Common myeloid progenitor, CD34-positive (primary cell): ENCODE measurements at regions not wholly inside any gene's neighbourhood (a gene's known extent, or its start where the extent isn't known, plus 50 kb on each side); places are given as distances from the start of the nearest gene placed in this dataset.

Experiments
- CTCF ChIA-PET: fragments of 350-600 bp; sonication (Branson Sonifier 250); formaldehyde crosslinking; loops from one replicate; lab custom pipeline; 2021; ENCODE audit warnings: antibody characterized with exemption; lab: Charles Lee
- POLR2A ChIA-PET: fragments of 350-600 bp; sonication (Branson Sonifier 250); formaldehyde crosslinking; loops from one replicate; lab custom pipeline; 2021; ENCODE audit warnings: antibody characterized with exemption; lab: Charles Lee
- DNase-seq, 3 donors: peaks; one replicate each; pipeline versions ENCODE4 v3.0.0 to v3.0.0-alpha.2; 2013
- H3K27ac ChIP-seq, 2 experiments: 1 replicate in 1 of 2; 2 replicates in 1 of 2; pipeline ENCODE4 v1.7.0; 2013; ENCODE audit warnings: inconsistent platforms in 2 of 2, low read length in 2 of 2, mild to moderate bottlenecking in 2 of 2, low read depth in 1 of 2, moderate library complexity in 1 of 2; ENCODE audit not compliant: severe bottlenecking in 2 of 2, insufficient read depth in 1 of 2, poor library complexity in 1 of 2
- H3K27me3 ChIP-seq, 5 experiments: replicated peaks in 2 of 5; 1 replicate in 3 of 5; 2 replicates in 2 of 5; pipeline versions ENCODE4 v1.6.1 to v1.7.0; 2013; ENCODE audit warnings: low read length in 4 of 5, mild to moderate bottlenecking in 2 of 5, moderate library complexity in 2 of 5, inconsistent platforms in 1 of 5; ENCODE audit not compliant: insufficient read depth in 5 of 5, control insufficient read depth in 4 of 5
- H3K36me3 ChIP-seq, 4 experiments: 1 replicate in 2 of 4; 2 replicates in 2 of 4; pipeline versions ENCODE4 v1.6.1 to v1.7.0; 2013; ENCODE audit warnings: low read length in 3 of 4, control low read depth in 1 of 4, mild to moderate bottlenecking in 1 of 4; ENCODE audit not compliant: control insufficient read depth in 4 of 4, insufficient read depth in 4 of 4
- H3K4me1 ChIP-seq, 4 experiments: 1 replicate in 3 of 4; 2 replicates in 1 of 4; pipeline versions ENCODE4 v1.6.1 to v1.7.1; 2013; ENCODE audit warnings: low read length in 3 of 4, mild to moderate bottlenecking in 3 of 4, control low read depth in 1 of 4, inconsistent platforms in 1 of 4, moderate library complexity in 1 of 4; ENCODE audit not compliant: control insufficient read depth in 4 of 4, insufficient read depth in 4 of 4; ENCODE audit errors: control extremely low read depth in 1 of 4
- H3K4me3 ChIP-seq, 7 experiments: 1 replicate in 4 of 7; 2 replicates in 3 of 7; pipeline versions ENCODE4 v1.5.1 to v1.7.0; 2013; ENCODE audit warnings: mild to moderate bottlenecking in 7 of 7, low read length in 6 of 7, moderate library complexity in 6 of 7, inconsistent platforms in 2 of 7, low read depth in 2 of 7, control low read depth in 1 of 7; ENCODE audit not compliant: insufficient read depth in 4 of 7, control insufficient read depth in 1 of 7; ENCODE audit errors: extremely low read depth in 1 of 7
- H3K9me3 ChIP-seq, 5 experiments: 1 replicate in 4 of 5; 2 replicates in 1 of 5; pipeline versions ENCODE4 v1.6.1 to v1.7.1; 2013; ENCODE audit warnings: low read length in 4 of 5, mild to moderate bottlenecking in 2 of 5, inconsistent platforms in 1 of 5, low read depth in 1 of 5, moderate library complexity in 1 of 5; ENCODE audit not compliant: control insufficient read depth in 4 of 5, insufficient read depth in 2 of 5; ENCODE audit errors: control extremely low read depth in 1 of 5
- whole genome bisulfite sequencing: methylation state at CpG from one replicate; pipeline ENCODE4 v1.1.5; 2013; ENCODE audit not compliant: insufficient coverage; 5-methylcytosine and 5-hydroxymethylcytosine counted together

GRCh38 chrX:129007631-129008030 lies 515.7 kb downstream of the SMARCA1 start:
- POLR2A ChIA-PET, result no interaction called here
- no peak for DNase-seq
- CTCF ChIA-PET, result no interaction called here

DNA sequence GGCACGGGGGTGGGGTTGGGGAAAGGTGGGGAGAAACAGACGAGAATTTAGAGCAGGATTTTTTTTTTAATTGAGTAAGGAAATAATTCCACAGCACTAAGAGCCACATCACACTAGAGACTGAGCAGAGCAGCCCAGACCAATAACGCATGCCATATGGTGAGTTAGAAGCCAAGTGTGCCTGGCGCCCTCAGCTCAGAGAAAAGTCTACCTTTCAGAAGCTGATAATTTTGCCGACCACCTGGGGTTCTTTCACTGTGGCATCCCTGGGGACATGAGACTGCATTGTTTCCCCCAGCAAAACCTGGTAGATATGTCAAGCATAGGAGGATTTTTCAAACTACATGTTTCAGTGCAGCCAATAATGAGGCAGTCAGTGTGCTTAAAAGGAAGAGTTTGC lies 516.8 kb downstream of the SMARCA1 start:
- Histone ChIP-seq H3K27ac (no peak overlapping the region), H3K9me3 (no peaks in the 10 kb centered on the region), H3K4me1 (no peaks in the 10 kb centered on the region), H3K4me3 (no peak overlapping the region), H3K36me3 (no peaks in the 10 kb centered on the region), H3K27me3 (no peaks in the 10 kb centered on the region)
- CTCF ChIA-PET, result no interaction called here
- DNase-seq, result no peak
- WGBS, result no CpG with 5 or more reads among the region's 5 CpGs
- POLR2A ChIA-PET, result no interaction called here

More at GRCh38 chrX:129007631-129008030, 515.7 kb downstream of the SMARCA1 start:
- Histone ChIP-seq H3K9me3 (no peaks in the 10 kb centered on the region), H3K27me3 (no peaks in the 10 kb centered on the region), H3K4me1 (no peaks in the 10 kb centered on the region), H3K36me3 (no peaks in the 10 kb centered on the region), H3K4me3 (no peak overlapping the region), H3K27ac (no peak overlapping the region)
- WGBS, result no CpG with 5 or more reads among the region's 3 CpGs

DNA sequence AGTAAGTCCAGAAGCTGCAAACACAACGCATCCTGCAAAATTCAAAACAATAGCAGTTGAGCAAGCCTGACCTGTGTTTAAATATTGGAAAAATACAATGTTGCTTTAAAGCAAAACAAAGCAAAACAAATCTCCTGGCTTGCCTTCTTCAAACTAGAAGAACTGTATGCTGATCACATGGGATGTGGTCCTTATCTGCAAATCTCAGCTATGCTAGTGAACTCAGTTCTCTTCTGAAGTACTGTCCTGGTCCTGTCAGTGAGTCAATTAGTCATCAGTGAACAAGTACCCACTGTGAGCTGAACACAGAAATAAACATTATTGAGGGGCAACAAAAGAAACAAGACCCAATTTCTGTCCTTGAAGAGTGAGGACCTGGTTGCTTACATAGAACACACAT lies 522.5 kb downstream of the SMARCA1 start:
- no peak overlapping the region for H3K27ac ChIP-seq
- no peaks in the 10 kb centered on the region for H3K27me3 ChIP-seq
- no peaks in the 10 kb centered on the region for H3K4me1 ChIP-seq
- no CpG with 5 or more reads among the region's 1 CpG for WGBS
- H3K36me3 ChIP-seq, result no peaks in the 10 kb centered on the region
- DNase-seq, result no peak
- H3K9me3 ChIP-seq, result no peaks in the 10 kb centered on the region
- CTCF ChIA-PET, result no interaction called here
- no peak overlapping the region for H3K4me3 ChIP-seq
- POLR2A ChIA-PET, result no interaction called here

GRCh38 chrX:129000018-129000417 lies 523.3 kb downstream of the SMARCA1 start:
- DNase-seq, result no peak
- no peaks in the 10 kb centered on the region for H3K36me3 ChIP-seq
- H3K9me3 ChIP-seq, result no peaks in the 10 kb centered on the region
- ChIA-PET POLR2A (no interaction called here), CTCF (no interaction called here)
- no CpG with 5 or more reads among the region's 3 CpGs for WGBS
- no peaks in the 10 kb centered on the region for H3K4me1 ChIP-seq
- no peak overlapping the region for H3K27ac ChIP-seq
- H3K4me3 ChIP-seq, result no peak overlapping the region
- H3K27me3 ChIP-seq, result no peaks in the 10 kb centered on the region

DNA sequence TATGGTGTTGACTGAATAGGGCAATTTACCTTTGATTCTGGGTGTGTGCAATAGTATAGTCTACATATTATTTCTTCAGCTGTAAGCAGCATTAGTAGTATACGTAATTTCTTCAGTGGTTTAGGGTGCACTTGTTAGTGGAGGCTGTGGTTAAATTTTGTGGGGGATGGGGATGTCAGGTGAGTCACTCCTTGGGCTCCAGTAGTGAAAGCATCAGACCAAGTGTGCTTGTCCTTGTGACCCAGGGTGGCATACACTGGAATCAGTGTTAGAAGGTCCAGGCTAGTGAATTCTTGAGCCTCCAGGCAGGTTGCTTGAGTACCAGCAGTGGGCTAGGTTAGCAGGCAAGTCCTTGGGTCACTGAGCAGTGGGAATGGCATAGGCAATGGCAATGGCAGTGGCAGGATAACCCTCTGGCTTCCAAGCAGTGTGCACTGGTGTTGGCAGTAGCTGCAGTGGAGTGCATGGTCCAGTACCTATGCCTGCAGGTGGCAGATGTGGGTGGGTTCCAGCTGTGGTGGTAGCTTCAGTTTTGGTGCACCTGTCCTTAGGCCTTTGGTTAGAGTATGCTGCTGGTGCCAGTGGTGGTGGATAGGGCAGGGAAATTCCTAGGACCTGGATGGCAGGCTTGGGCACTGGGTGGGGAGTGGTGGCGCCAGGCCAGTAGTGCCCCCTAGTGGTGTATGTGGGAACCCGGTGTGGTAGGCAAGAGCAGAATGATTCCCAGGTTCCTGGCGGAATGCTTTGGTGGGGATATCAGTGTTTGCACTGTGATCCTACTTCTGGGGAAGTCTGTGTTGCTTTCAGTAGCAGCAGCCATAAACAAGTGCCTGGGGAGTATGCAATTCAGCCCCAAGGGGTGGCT lies 531.0 kb downstream of the SMARCA1 start:
- H3K36me3 ChIP-seq, result no peaks in the 10 kb centered on the region
- no peak for DNase-seq
- H3K27me3 ChIP-seq, result no peaks in the 10 kb centered on the region
- H3K27ac ChIP-seq, result no peak overlapping the region
- no peak overlapping the region for H3K4me3 ChIP-seq
- 58% methylated on average over 3 of the region's 4 CpGs for WGBS
- ChIA-PET CTCF (no interaction called here), POLR2A (no interaction called here)
- H3K9me3 ChIP-seq, result peaks cover 0 to 6% (median 0%) of the 10 kb centered on the region in 5 experiments
- H3K4me1 ChIP-seq, result no peaks in the 10 kb centered on the region

DNA sequence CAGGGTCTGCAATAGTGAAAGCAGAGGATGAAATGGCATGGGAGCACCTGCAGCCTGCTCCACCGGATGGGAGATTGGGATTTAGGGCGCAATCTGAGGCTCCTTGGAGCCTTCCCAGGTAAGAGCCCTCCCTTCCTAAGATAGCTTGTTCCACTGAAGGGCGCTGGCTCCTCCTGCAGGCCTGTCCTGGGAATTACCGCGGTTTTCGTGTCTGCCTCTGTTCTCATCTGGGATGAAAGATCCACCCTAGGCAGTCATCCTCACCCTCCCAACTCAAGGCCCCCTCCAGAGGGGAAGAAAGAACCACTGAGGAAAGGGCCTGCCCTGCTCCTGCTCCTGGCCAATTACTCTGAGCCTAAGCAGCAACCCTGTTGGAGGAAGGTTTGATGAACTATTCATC lies 547.5 kb downstream of the SMARCA1 start:
- Histone ChIP-seq H3K9me3 (no peaks in the 10 kb centered on the region), H3K4me3 (no peak overlapping the region), H3K27ac (no peak overlapping the region), H3K27me3 (no peaks in the 10 kb centered on the region), H3K4me1 (no peaks in the 10 kb centered on the region), H3K36me3 (no peaks in the 10 kb centered on the region)
- ChIA-PET POLR2A (no interaction called here), CTCF (no interaction called here)
- 5% methylated on average over 6 of the region's 6 CpGs for WGBS
- DNase-seq, result peak in 2 of 3 donors; percentile 7 to 9

DNA sequence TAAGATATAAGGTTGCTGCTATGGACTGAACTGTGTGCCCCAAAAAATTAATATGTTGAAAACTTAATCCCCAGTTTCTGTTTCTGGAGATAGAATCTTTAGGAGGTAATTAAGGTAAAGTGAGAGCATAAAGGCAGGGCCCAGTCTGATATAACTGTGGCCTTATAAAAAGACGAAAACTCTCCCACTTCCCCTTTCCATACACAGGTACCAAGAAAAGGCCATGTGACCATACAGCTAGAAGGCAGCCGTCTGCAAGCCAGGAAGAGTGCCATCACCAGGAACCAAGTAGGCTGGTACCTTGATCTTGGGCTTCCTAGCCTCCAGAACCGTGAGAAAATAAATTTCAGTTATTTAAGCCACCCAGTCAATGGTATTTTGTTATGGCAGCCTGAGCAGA lies 550.3 kb downstream of the SMARCA1 start:
- Histone ChIP-seq H3K27me3 (no peaks in the 10 kb centered on the region), H3K9me3 (no peaks in the 10 kb centered on the region), H3K36me3 (no peaks in the 10 kb centered on the region), H3K27ac (no peak overlapping the region), H3K4me3 (no peak overlapping the region), H3K4me1 (no peaks in the 10 kb centered on the region)
- CTCF ChIA-PET, result no interaction called here
- 14% methylated on average over 2 of the region's 3 CpGs for WGBS
- no peak for DNase-seq
- POLR2A ChIA-PET, result no interaction called here
